ENCODE measurements at regions not wholly inside any gene's neighbourhood (a gene's known extent, or its start where the extent isn't known, plus 50 kb on each side); places are given as distances from the start of the nearest gene placed in this dataset.

DNA sequence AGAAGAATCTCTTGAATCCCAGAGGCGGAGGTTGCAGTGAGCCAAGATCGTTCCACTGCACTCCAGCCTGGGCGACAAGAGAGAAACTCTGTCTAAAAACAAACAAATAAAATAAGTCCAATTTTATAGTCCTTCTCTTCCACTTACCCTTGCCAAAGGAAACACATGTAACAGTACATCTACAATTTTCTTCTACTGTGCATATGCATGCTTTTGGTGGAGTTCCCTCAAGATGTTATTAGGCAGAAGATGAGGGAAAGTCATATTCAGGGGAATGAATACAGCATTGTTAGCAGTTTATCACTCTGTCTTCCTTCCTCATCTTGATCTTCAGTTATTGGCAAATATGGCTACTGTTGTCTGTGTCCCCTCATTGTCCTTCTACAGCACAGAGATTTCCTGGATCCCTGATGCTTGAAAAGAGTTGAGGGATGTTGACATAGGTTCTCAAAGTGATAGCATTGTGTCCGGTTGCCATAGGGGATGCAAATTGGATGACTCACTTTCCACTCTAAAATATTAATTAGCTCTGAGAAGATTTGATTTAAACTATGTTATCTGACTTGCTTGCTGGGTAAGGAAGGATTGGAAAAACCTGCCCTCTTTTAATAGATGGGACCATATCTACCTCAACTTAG, 1173.6 kb downstream of the KCNT2 start:
- no peak for TF ChIP-seq CTCF (IDR thresholded peaks at IDR 0.05; ENCODE audit: low read depth, low read length)
- DNase-seq (ENCODE audit: extremely low read depth, low read depth): no peak

- DNase-seq (ENCODE audit: extremely low read depth, low read depth): no peak
- no peak for TF ChIP-seq CTCF (IDR thresholded peaks at IDR 0.05; ENCODE audit: low read depth, low read length)
Observed at GRCh38 chr1:195430826-195431225, 1177.4 kb downstream of the KCNT2 start.

- TF ChIP-seq CTCF (IDR thresholded peaks at IDR 0.05; ENCODE audit: low read depth, low read length): no peak
- DNase-seq (ENCODE audit: extremely low read depth, low read depth): no peak
Observed at GRCh38 chr1:195428927-195429326, 1179.3 kb downstream of the KCNT2 start.

DNA sequence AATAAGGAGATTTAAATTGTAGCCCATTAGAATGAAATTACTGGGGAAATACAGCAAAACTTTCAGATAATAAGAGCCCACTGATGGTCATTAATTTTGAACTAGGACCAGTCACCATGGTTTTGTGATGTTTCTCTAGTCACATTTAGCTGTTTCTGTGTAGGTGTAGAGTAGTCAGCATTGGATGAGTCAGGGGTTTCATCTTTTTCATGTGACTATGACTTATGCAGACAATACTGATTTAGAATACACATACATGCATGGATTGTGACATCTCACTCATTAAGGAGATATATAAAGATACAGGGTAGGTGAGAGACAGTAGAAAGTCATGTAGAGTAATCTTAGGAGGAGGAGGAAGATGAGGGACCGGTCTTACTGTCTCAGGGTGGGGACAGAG, 1192.7 kb downstream of the KCNT2 start:
- no peak for DNase-seq (ENCODE audit: extremely low read depth, low read depth)
- no peak for TF ChIP-seq CTCF (IDR thresholded peaks at IDR 0.05; ENCODE audit: low read depth, low read length)

DNA sequence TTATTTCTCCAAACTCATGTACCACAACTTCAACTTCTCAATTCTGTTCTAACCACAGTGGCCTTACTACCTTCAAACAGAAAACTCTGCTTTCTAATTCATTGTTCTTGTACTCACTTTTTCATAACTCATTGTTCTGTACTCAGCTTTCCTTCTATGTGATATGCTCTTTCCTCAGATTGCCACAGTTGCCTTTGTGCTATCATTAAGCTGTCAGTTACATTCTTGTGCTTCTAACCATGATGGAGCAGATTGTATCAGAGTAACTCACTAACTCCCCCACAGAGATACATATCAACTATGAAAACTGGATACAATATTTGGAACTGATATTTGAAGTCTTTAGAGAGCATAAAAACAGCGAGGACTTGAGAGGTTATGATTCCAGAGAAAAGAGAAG, 1213.7 kb downstream of the KCNT2 start:
- no peak for TF ChIP-seq CTCF (IDR thresholded peaks at IDR 0.05; ENCODE audit: low read depth, low read length)
- DNase-seq (ENCODE audit: extremely low read depth, low read depth): no peak

GRCh38 chr1:195376190-195376589, 1232.0 kb downstream of the KCNT2 start:
- no peak for DNase-seq (ENCODE audit: extremely low read depth, low read depth)
- TF ChIP-seq CTCF (IDR thresholded peaks at IDR 0.05; ENCODE audit: low read depth, low read length): no peak

- no peak for DNase-seq (ENCODE audit: extremely low read depth, low read depth)
- no peak for TF ChIP-seq CTCF (IDR thresholded peaks at IDR 0.05; ENCODE audit: low read depth, low read length)
Observed at GRCh38 chr1:195373856-195374255, 1234.4 kb downstream of the KCNT2 start.
